ENCODE measurements at regions not wholly inside any gene's neighbourhood (a gene's known extent, or its start where the extent isn't known, plus 50 kb on each side); places are given as distances from the start of the nearest gene placed in this dataset.
A peak's percentile ranks its signal among the peaks of the same experiment; 100 is the strongest.

GRCh38 chr4:31411565-31411964 lies 691.4 kb downstream of the PCDH7 start:
- peak; percentile 42 for DNase-seq
- Histone ChIP-seq H4K20me1 (ENCODE audit: low read length) (no peaks in the 10 kb centered on the region), H3K4me2 (ENCODE audit: low read length) (no peak overlapping the region), H3K9me2 (replicated peaks; ENCODE audit: low read length) (no peaks in the 10 kb centered on the region), H3K27me3 (ENCODE audit: low read length) (no peaks in the 10 kb centered on the region), H3K9me3 (ENCODE audit: low read length) (no peaks in the 10 kb centered on the region), H3K79me2 (ENCODE audit: low read length) (no peaks in the 10 kb centered on the region), H3K4me3 (ENCODE audit: low read length) (no peak overlapping the region), H3F3A (ENCODE audit: low read length, unreplicated experiment) (no peaks in the 10 kb centered on the region), H2AFZ (ENCODE audit: low read length) (no peak overlapping the region), H3K4me1 (ENCODE audit: insufficient read depth, low read length) (no peaks in the 10 kb centered on the region), H3K9ac (ENCODE audit: low read length) (no peak overlapping the region), H3K36me3 (ENCODE audit: low read depth, low read length) (no peaks in the 10 kb centered on the region), H3K27ac (ENCODE audit: low read length) (peak overlapping the region; percentile 21; the same call in 1 of the 2 replicates)
- TF ChIP-seq EZH2phosphoT487 (IDR thresholded peaks at IDR 0.05; ENCODE audit: borderline replicate concordance, low read length) (no peak), CTCF (conservative IDR thresholded peaks at IDR 0.05; ENCODE audit: low read depth, low read length) (no peak), EZH2 (IDR thresholded peaks at IDR 0.05; ENCODE audit: low read length, unreplicated experiment) (no peak)
- ChIA-PET CTCF (no interaction called here), POLR2A (ENCODE audit: unreplicated experiment) (interaction anchor here (0.6 to 0.7 kb wide), 2 partner anchors 74 to 1171 kb away, joined by 3 to 6 read pairs; no protein-coding TSS in a partner anchor)
- ATAC-seq: peak; percentile 86
- BruUV-seq (replicated peaks): no TSS peak
- intact Hi-C loops (cut with micrococcal nuclease): loop anchor here (1.0 to 10.0 kb wide), 3 partner anchors 19 to 103 kb away; no protein-coding TSS in a partner anchor

GRCh38 chr4:31415629-31416028 lies 695.5 kb downstream of the PCDH7 start:
- H3K9ac ChIP-seq (ENCODE audit: low read length): no peak overlapping the region
- no peaks in the 10 kb centered on the region for H3K79me2 ChIP-seq (ENCODE audit: low read length)
- H3K4me2 ChIP-seq (ENCODE audit: low read length): no peak overlapping the region
- H2AFZ ChIP-seq (ENCODE audit: low read length): no peak overlapping the region
- no peaks in the 10 kb centered on the region for H3K4me1 ChIP-seq (ENCODE audit: insufficient read depth, low read length)
- H3K36me3 ChIP-seq (ENCODE audit: low read depth, low read length): no peaks in the 10 kb centered on the region
- BruUV-seq (replicated peaks): no TSS peak
- ChIA-PET CTCF (no interaction called here), POLR2A (ENCODE audit: unreplicated experiment) (no interaction called here)
- no peak for TF ChIP-seq EZH2phosphoT487 (IDR thresholded peaks at IDR 0.05; ENCODE audit: borderline replicate concordance, low read length)
- TF ChIP-seq CTCF (conservative IDR thresholded peaks at IDR 0.05; ENCODE audit: low read depth, low read length): no peak
- no peak for TF ChIP-seq EZH2 (IDR thresholded peaks at IDR 0.05; ENCODE audit: low read length, unreplicated experiment)
- no peaks in the 10 kb centered on the region for H3F3A ChIP-seq (ENCODE audit: low read length, unreplicated experiment)
- H3K9me2 ChIP-seq (replicated peaks; ENCODE audit: low read length): no peaks in the 10 kb centered on the region
- H3K27ac ChIP-seq (ENCODE audit: low read length): no peak overlapping the region
- intact Hi-C loops (cut with micrococcal nuclease): loop anchor here (10.0 kb wide), 1 partner anchor 99 kb away; no protein-coding TSS in a partner anchor
- H3K27me3 ChIP-seq (ENCODE audit: low read length): no peaks in the 10 kb centered on the region
- H4K20me1 ChIP-seq (ENCODE audit: low read length): no peaks in the 10 kb centered on the region
- no peaks in the 10 kb centered on the region for H3K9me3 ChIP-seq (ENCODE audit: low read length)
- DNase-seq (no peak), ATAC-seq (no peak; the same call in 1 of the 2 replicates)
- no peak overlapping the region for H3K4me3 ChIP-seq (ENCODE audit: low read length)

- H3K9me3 ChIP-seq (ENCODE audit: low read length): no peaks in the 10 kb centered on the region
- TF ChIP-seq EZH2phosphoT487 (IDR thresholded peaks at IDR 0.05; ENCODE audit: borderline replicate concordance, low read length) (no peak), CTCF (conservative IDR thresholded peaks at IDR 0.05; ENCODE audit: low read depth, low read length) (no peak), EZH2 (IDR thresholded peaks at IDR 0.05; ENCODE audit: low read length, unreplicated experiment) (no peak)
- DNase-seq: no peak
- no peaks in the 10 kb centered on the region for H3K4me1 ChIP-seq (ENCODE audit: insufficient read depth, low read length)
- no TSS peak for BruUV-seq (replicated peaks)
- no peak for ATAC-seq
- no peak overlapping the region for H3K9ac ChIP-seq (ENCODE audit: low read length)
- no peaks in the 10 kb centered on the region for H3K9me2 ChIP-seq (replicated peaks; ENCODE audit: low read length)
- no peaks in the 10 kb centered on the region for H3K79me2 ChIP-seq (ENCODE audit: low read length)
- intact Hi-C loops (cut with micrococcal nuclease): loop anchor here (10.0 kb wide), 1 partner anchor 98 kb away; no protein-coding TSS in a partner anchor
- H3F3A ChIP-seq (ENCODE audit: low read length, unreplicated experiment): no peaks in the 10 kb centered on the region
- ChIA-PET CTCF (no interaction called here), POLR2A (ENCODE audit: unreplicated experiment) (no interaction called here)
- no peaks in the 10 kb centered on the region for H4K20me1 ChIP-seq (ENCODE audit: low read length)
- no peak overlapping the region for H2AFZ ChIP-seq (ENCODE audit: low read length)
- H3K36me3 ChIP-seq (ENCODE audit: low read depth, low read length): no peaks in the 10 kb centered on the region
- H3K27me3 ChIP-seq (ENCODE audit: low read length): no peaks in the 10 kb centered on the region
- no peak overlapping the region for H3K4me3 ChIP-seq (ENCODE audit: low read length)
- no peak overlapping the region for H3K27ac ChIP-seq (ENCODE audit: low read length)
- H3K4me2 ChIP-seq (ENCODE audit: low read length): no peak overlapping the region
Observed at GRCh38 chr4:31416498-31416897, 696.3 kb downstream of the PCDH7 start.
